HEK293T (cell line): ENCODE measurements at regions not wholly inside any gene's neighbourhood (a gene's known extent, or its start where the extent isn't known, plus 50 kb on each side); places are given as distances from the start of the nearest gene placed in this dataset.

Source experiments
- ARNT ChIP-seq: fragments of 450-650 bp; IDR thresholded peaks from 2 replicates; pipeline ENCODE4 v1.6.1; 2017; ENCODE audit warnings: mild to moderate bottlenecking
- BHLHE40 ChIP-seq: fragments of 450-650 bp; IDR thresholded peaks from 2 replicates; pipeline ENCODE4 v1.6.1; 2016; ENCODE audit warnings: mild to moderate bottlenecking, moderate library complexity, borderline replicate concordance
- ELF4 ChIP-seq: fragments of 450-650 bp; IDR thresholded peaks from 2 replicates; pipeline ENCODE4 v1.6.1; 2017; ENCODE audit warnings: antibody characterized with exemption
- FOXA1 ChIP-seq: fragments of 450-650 bp; IDR thresholded peaks from 2 replicates; pipeline ENCODE4 v1.6.1; 2016; ENCODE audit warnings: mild to moderate bottlenecking
- FOXK2 ChIP-seq: fragments of 450-650 bp; IDR thresholded peaks from 2 replicates; pipeline ENCODE4 v1.6.1; 2016; ENCODE audit warnings: mild to moderate bottlenecking
- FOXM1 ChIP-seq: fragments of 450-650 bp; IDR thresholded peaks from 2 replicates; pipeline ENCODE4 v1.6.1; 2017; ENCODE audit warnings: mild to moderate bottlenecking, borderline replicate concordance
- LEF1 ChIP-seq: fragments of 450-650 bp; IDR thresholded peaks from 2 replicates; pipeline ENCODE4 v1.6.1; 2017; ENCODE audit warnings: mild to moderate bottlenecking, borderline replicate concordance
- SP1 ChIP-seq: fragments of 450-650 bp; IDR thresholded peaks from 2 replicates; pipeline ENCODE4 v1.6.1; 2017
- ZNF384 ChIP-seq: fragments of 450-650 bp; IDR thresholded peaks from 2 replicates; pipeline ENCODE4 v1.6.1; 2016

DNA sequence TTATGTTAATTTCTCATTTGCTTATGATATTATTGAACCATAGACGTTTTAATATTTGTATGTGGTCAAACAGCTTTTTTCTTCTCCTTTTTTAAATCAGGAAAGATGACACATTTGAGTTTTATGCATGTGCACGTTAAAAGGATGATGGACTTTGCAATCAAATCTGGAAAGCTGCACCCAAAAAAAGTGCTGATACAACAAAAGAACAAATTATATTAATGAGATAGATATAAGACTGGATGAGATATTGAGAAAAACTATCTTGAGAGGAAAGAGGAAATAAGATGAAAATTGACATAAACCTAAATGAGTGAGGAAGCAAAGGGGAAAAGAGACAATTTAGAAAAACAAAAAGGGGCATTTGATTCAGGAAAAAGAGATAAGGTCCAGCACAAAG, 96.4 kb upstream of the CBLN2 start:
- TF ChIP-seq ELF4 (no peak), SP1 (no peak), BHLHE40 (no peak), FOXK2 (no peak), FOXM1 (no peak), ZNF384 (no peak), LEF1 (no peak), ARNT (no peak), FOXA1 (no peak)
